ENCODE measurements at regions not wholly inside any gene's neighbourhood (a gene's known extent, or its start where the extent isn't known, plus 50 kb on each side); places are given as distances from the start of the nearest gene placed in this dataset.

- H3K27ac ChIP-seq (ENCODE audit: low read depth, low read length), result no peak overlapping the region
- no peak overlapping the region for H2AFZ ChIP-seq (ENCODE audit: low read length)
- H2BK120ac ChIP-seq (replicated peaks; ENCODE audit: low read depth, low read length), result no peak overlapping the region
- H3K18ac ChIP-seq (ENCODE audit: extremely low read depth, low read length), result no peak overlapping the region
- no peak for TF ChIP-seq CTBP2 (IDR thresholded peaks at IDR 0.05; ENCODE audit: borderline replicate concordance, insufficient read depth, insufficient read length, low read length)
- TF ChIP-seq TEAD4 (IDR thresholded peaks at IDR 0.05; ENCODE audit: low read depth, low read length), result no peak
- no peak for TF ChIP-seq CBX8 (IDR thresholded peaks at IDR 0.05; ENCODE audit: borderline replicate concordance, low read depth, low read length)
- no peak for TF ChIP-seq SIX5 (IDR thresholded peaks at IDR 0.05; ENCODE audit: low read depth, low read length)
- TF ChIP-seq BACH1 (IDR thresholded peaks at IDR 0.05; ENCODE audit: low read length), result no peak
- no peak for TF ChIP-seq HDAC2 (IDR thresholded peaks at IDR 0.05; ENCODE audit: borderline replicate concordance in 1 of 2, low read depth in 2 of 2, low read length in 2 of 2)
- TF ChIP-seq SP1 (IDR thresholded peaks at IDR 0.05; ENCODE audit: low read depth, low read length), result no peak
- no peak for TF ChIP-seq NRF1 (IDR thresholded peaks at IDR 0.05; ENCODE audit: low read depth, low read length)
- no peak for TF ChIP-seq RAD21 (IDR thresholded peaks at IDR 0.05 in 1 of 2, conservative IDR thresholded peaks at IDR 0.05 in 1 of 2; ENCODE audit: low read depth in 2 of 2, low read length in 2 of 2)
- TF ChIP-seq ZNF274 (IDR thresholded peaks at IDR 0.05; ENCODE audit: borderline replicate concordance, extremely low read depth, low read length), result no peak
- TF ChIP-seq KDM4A (IDR thresholded peaks at IDR 0.05; ENCODE audit: low read depth, low read length, severe bottlenecking), result no peak
- no peak for TF ChIP-seq POLR2A (IDR thresholded peaks at IDR 0.05; ENCODE audit: control extremely low read depth in 1 of 2, low read depth in 2 of 2, low read length in 2 of 2)
- H4K20me1 ChIP-seq (replicated peaks in 1 of 2; ENCODE audit: control insufficient read depth in 1 of 2, insufficient read depth in 2 of 2, low read length in 2 of 2), result no peaks in the 10 kb centered on the region
- H3K27me3 ChIP-seq (replicated peaks in 1 of 4; ENCODE audit: control insufficient read depth in 3 of 4, extremely low read depth in 1 of 4, insufficient read depth in 3 of 4, low read length in 3 of 4), result no peaks in the 10 kb centered on the region
- H2BK5ac ChIP-seq (ENCODE audit: low read depth, low read length), result no peak overlapping the region
- no peak overlapping the region for H4K5ac ChIP-seq (ENCODE audit: insufficient read length, low read depth, low read length)
- no peak overlapping the region for H3K23ac ChIP-seq (ENCODE audit: insufficient read length)
- ChIA-PET CTCF (ENCODE audit: partially characterized antibody) (interaction anchor here (3.9 to 7.2 kb wide), 2 partner anchors 14 to 17 kb away, joined by 13 to 107 read pairs; no protein-coding TSS in a partner anchor), POLR2A (ENCODE audit: partially characterized antibody) (no interaction called here)
- no peaks in the 10 kb centered on the region for H3K36me3 ChIP-seq (ENCODE audit: control insufficient read depth in 2 of 4, insufficient read depth in 4 of 4, low read length in 3 of 4)
- H3K79me1 ChIP-seq (ENCODE audit: low read depth, low read length), result no peaks in the 10 kb centered on the region
- no peak overlapping the region for H2BK12ac ChIP-seq (ENCODE audit: low read depth, low read length)
- H3K4me2 ChIP-seq (ENCODE audit: insufficient read depth in 1 of 2, low read depth in 2 of 2, low read length in 2 of 2), result no peak overlapping the region
- WGBS, 2 experiments (ENCODE audit: extremely low coverage in 1 of 2, insufficient coverage in 1 of 2, insufficient read length in 1 of 2, insufficient replicate concordance in 2 of 2, low coverage in 1 of 2, low lambda C conversion rate in 2 of 2, missing lambda C conversion rate in 1 of 2), result 84% methylated on average over 2 of the region's 2 CpGs; no CpG with 5 or more reads in 1 of the 2 experiments
- H3K14ac ChIP-seq (ENCODE audit: insufficient read length), result no peak overlapping the region
- no peak overlapping the region for H2BK15ac ChIP-seq (ENCODE audit: low read length)
- 0 out of 7 replicates have a peak, but pooled peaks cover 0 to 2% (median 0%) of the 10 kb centered on the region in 4 experiments for H3K4me1 ChIP-seq (replicated peaks in 1 of 4; ENCODE audit: control insufficient read depth in 3 of 4, insufficient read depth in 4 of 4, low read length in 3 of 4)
- H4K91ac ChIP-seq (replicated peaks; ENCODE audit: insufficient read length, low read length), result no peak overlapping the region
- no peak overlapping the region for H3K9ac ChIP-seq (replicated peaks in 1 of 4; ENCODE audit: extremely low read depth in 1 of 4, low read depth in 3 of 4, low read length in 3 of 4)
- no peak for DNase-seq (ENCODE audit: low read depth in 1 of 2, low spot score in 2 of 2)
- H3K4ac ChIP-seq (replicated peaks; ENCODE audit: insufficient read length, low read depth, low read length), result no peak overlapping the region
- no peak overlapping the region for H3K56ac ChIP-seq (replicated peaks; ENCODE audit: insufficient read length, low read depth, low read length)
- no peak overlapping the region for H4K8ac ChIP-seq (ENCODE audit: extremely low read depth, insufficient read depth, low read length)
- no peak overlapping the region for H3K4me3 ChIP-seq (ENCODE audit: extremely low read depth in 1 of 4, insufficient read depth in 2 of 4, low read depth in 3 of 4, low read length in 4 of 4)
- no peak for FAIRE-seq
- no peaks in the 10 kb centered on the region for H3K23me2 ChIP-seq (ENCODE audit: low read depth, low read length)
- H3K9me3 ChIP-seq (ENCODE audit: insufficient read depth in 2 of 2, low read depth in 1 of 2, low read length in 1 of 2), result no peaks in the 10 kb centered on the region
- H2AK5ac ChIP-seq (ENCODE audit: low read depth, low read length), result no peak overlapping the region
- no peak overlapping the region for H2BK20ac ChIP-seq (ENCODE audit: low read length)
- no peaks in the 10 kb centered on the region for H3K79me2 ChIP-seq (ENCODE audit: control insufficient read depth in 1 of 2, insufficient read depth in 2 of 2, low read length in 2 of 2)
Observed at GRCh38 chr1:67575861-67576260, 109.1 kb upstream of the GADD45A start.

All from H1 (cell line).